ENCODE measurements at regions not wholly inside any gene's neighbourhood (a gene's known extent, or its start where the extent isn't known, plus 50 kb on each side); places are given as distances from the start of the nearest gene placed in this dataset.
A peak's percentile ranks its signal among the peaks of the same experiment; 100 is the strongest.

- Mint-ChIP-seq H3K4me1 (no peaks in the 10 kb centered on the region), H3K36me3 (no peaks in the 10 kb centered on the region), H3K9me3 (peaks cover 0 to 2% (median 0%) of the 10 kb centered on the region in 7 donors), H3K27me3 (ENCODE audit: low read depth in 3 of 3) (peaks cover 6 to 17% (median 10%) of the 10 kb centered on the region in 3 donors), H3K27ac (no peak overlapping the region), H3K4me3 (peak overlapping the region in 1 of 2 donors; percentile 43)
- Histone ChIP-seq H3K9ac (ENCODE audit: insufficient read depth, low read length, poor library complexity, severe bottlenecking) (no peak overlapping the region), H3K79me2 (ENCODE audit: insufficient read depth, low read length) (no peaks in the 10 kb centered on the region), H3K9me3 (replicated peaks in 1 of 2; ENCODE audit: control insufficient read depth in 1 of 2, insufficient read depth in 1 of 2, low read length in 2 of 2) (no peaks in the 10 kb centered on the region), H2AFZ (ENCODE audit: insufficient read depth, low read depth, low read length, poor library complexity, severe bottlenecking) (no peak overlapping the region), H3K27me3 (ENCODE audit: control insufficient read depth in 2 of 2, insufficient read depth in 2 of 2, low read length in 2 of 2) (no peaks in the 10 kb centered on the region), H4K20me1 (ENCODE audit: insufficient read depth, low read length) (no peaks in the 10 kb centered on the region), H3K4me1 (ENCODE audit: control insufficient read depth in 1 of 2, insufficient read depth in 2 of 2, low read length in 2 of 2) (no peaks in the 10 kb centered on the region), H3K27ac (ENCODE audit: low read depth in 1 of 2, low read length in 2 of 2) (no peak overlapping the region), H3K4me2 (replicated peaks; ENCODE audit: extremely low read depth, low read length, poor library complexity, severe bottlenecking) (no peak overlapping the region), H3K4me3 (replicated peaks in 1 of 3; ENCODE audit: low read depth in 2 of 3, low read length in 3 of 3) (no peak overlapping the region), H3K36me3 (replicated peaks in 1 of 2; ENCODE audit: control insufficient read depth in 1 of 2, insufficient read depth in 2 of 2, low read length in 2 of 2) (no peaks in the 10 kb centered on the region)
- intact Hi-C loops (cut with micrococcal nuclease): no loop called here
- WGBS (ENCODE audit: insufficient coverage): 80% methylated on average over 4 of the region's 6 CpGs
- DNase-seq: no peak
- TF ChIP-seq, protein P1, sequence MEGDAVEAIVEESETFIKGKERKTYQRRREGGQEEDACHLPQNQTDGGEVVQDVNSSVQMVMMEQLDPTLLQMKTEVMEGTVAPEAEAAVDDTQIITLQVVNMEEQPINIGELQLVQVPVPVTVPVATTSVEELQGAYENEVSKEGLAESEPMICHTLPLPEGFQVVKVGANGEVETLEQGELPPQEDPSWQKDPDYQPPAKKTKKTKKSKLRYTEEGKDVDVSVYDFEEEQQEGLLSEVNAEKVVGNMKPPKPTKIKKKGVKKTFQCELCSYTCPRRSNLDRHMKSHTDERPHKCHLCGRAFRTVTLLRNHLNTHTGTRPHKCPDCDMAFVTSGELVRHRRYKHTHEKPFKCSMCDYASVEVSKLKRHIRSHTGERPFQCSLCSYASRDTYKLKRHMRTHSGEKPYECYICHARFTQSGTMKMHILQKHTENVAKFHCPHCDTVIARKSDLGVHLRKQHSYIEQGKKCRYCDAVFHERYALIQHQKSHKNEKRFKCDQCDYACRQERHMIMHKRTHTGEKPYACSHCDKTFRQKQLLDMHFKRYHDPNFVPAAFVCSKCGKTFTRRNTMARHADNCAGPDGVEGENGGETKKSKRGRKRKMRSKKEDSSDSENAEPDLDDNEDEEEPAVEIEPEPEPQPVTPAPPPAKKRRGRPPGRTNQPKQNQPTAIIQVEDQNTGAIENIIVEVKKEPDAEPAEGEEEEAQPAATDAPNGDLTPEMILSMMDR (IDR thresholded peaks at IDR 0.05): no peak
These were observed 60.5 kb upstream of the CHST1 start for GRCh38 chr11:45725776-45726492.

- 100% methylated on average over 1 of the region's 3 CpGs for WGBS (ENCODE audit: insufficient coverage)
- H3K9me3 ChIP-seq (replicated peaks in 1 of 2; ENCODE audit: control insufficient read depth in 1 of 2, insufficient read depth in 1 of 2, low read length in 2 of 2): no peaks in the 10 kb centered on the region
These were observed 59.7 kb upstream of the CHST1 start for GRCh38 chr11:45725121-45725520.

More at GRCh38 chr11:45725121-45725520, 59.7 kb upstream of the CHST1 start:
- Histone ChIP-seq H3K4me1 (ENCODE audit: control insufficient read depth in 1 of 2, insufficient read depth in 2 of 2, low read length in 2 of 2) (no peaks in the 10 kb centered on the region), H4K20me1 (ENCODE audit: insufficient read depth, low read length) (no peaks in the 10 kb centered on the region), H3K27me3 (ENCODE audit: control insufficient read depth in 2 of 2, insufficient read depth in 2 of 2, low read length in 2 of 2) (no peaks in the 10 kb centered on the region), H3K9ac (ENCODE audit: insufficient read depth, low read length, poor library complexity, severe bottlenecking) (no peak overlapping the region), H3K4me2 (replicated peaks; ENCODE audit: extremely low read depth, low read length, poor library complexity, severe bottlenecking) (no peak overlapping the region), H3K4me3 (replicated peaks in 1 of 3; ENCODE audit: low read depth in 2 of 3, low read length in 3 of 3) (no peak overlapping the region), H3K79me2 (ENCODE audit: insufficient read depth, low read length) (no peaks in the 10 kb centered on the region), H3K36me3 (replicated peaks in 1 of 2; ENCODE audit: control insufficient read depth in 1 of 2, insufficient read depth in 2 of 2, low read length in 2 of 2) (no peaks in the 10 kb centered on the region), H3K27ac (ENCODE audit: low read depth in 1 of 2, low read length in 2 of 2) (no peak overlapping the region), H2AFZ (ENCODE audit: insufficient read depth, low read depth, low read length, poor library complexity, severe bottlenecking) (no peak overlapping the region)
- no peak for DNase-seq
- no peaks in the 10 kb centered on the region for H3K4me1 Mint-ChIP-seq
- H3K27ac Mint-ChIP-seq: no peak overlapping the region
- intact Hi-C loops (cut with micrococcal nuclease): no loop called here
- TF ChIP-seq, protein P1 (IDR thresholded peaks at IDR 0.05): no peak
- no peak overlapping the region for H3K4me3 Mint-ChIP-seq
- H3K36me3 Mint-ChIP-seq: no peaks in the 10 kb centered on the region
- H3K27me3 Mint-ChIP-seq (ENCODE audit: low read depth in 3 of 3): peaks cover 6 to 16% (median 8%) of the 10 kb centered on the region in 3 donors
- H3K9me3 Mint-ChIP-seq: peaks cover 0 to 2% (median 0%) of the 10 kb centered on the region in 7 donors
